ENCODE measurements at regions not wholly inside any gene's neighbourhood (a gene's known extent, or its start where the extent isn't known, plus 50 kb on each side); places are given as distances from the start of the nearest gene placed in this dataset.
A peak's percentile ranks its signal among the peaks of the same experiment; 100 is the strongest.

- Histone ChIP-seq H3K27me3 (no peaks in the 10 kb centered on the region), H3K4me3 (no peak overlapping the region), H3K36me3 (no peaks in the 10 kb centered on the region), H3K9me3 (no peaks in the 10 kb centered on the region), H3K4me1 (no peaks in the 10 kb centered on the region), H3K27ac (no peak overlapping the region)
- DNase-seq (no peak), ATAC-seq (no peak), FAIRE-seq (no peak)
- intact Hi-C loops (cut with DNase I) = no loop called here
- WGBS, 2 donors = 79 to 88% methylated on average over 7 of the region's 7 CpGs
- no peak for TF ChIP-seq CTCF (IDR thresholded peaks at IDR 0.05)
Measured at GRCh38 chr5:165622864-165623536, 2117.6 kb downstream of the MAT2B start.

- no peaks in the 10 kb centered on the region for H3K27me3 ChIP-seq
- FAIRE-seq (no peak), DNase-seq (no peak), ATAC-seq (no peak)
- no peak overlapping the region for H3K27ac ChIP-seq
- no peaks in the 10 kb centered on the region for H3K9me3 ChIP-seq
- 82 to 89% methylated on average over 8 of the region's 8 CpGs for WGBS, 2 donors
- TF ChIP-seq CTCF (IDR thresholded peaks at IDR 0.05) = no peak
- no peak overlapping the region for H3K4me3 ChIP-seq
- H3K4me1 ChIP-seq = no peaks in the 10 kb centered on the region
- intact Hi-C loops (cut with DNase I) = no loop called here
- no peaks in the 10 kb centered on the region for H3K36me3 ChIP-seq
Measured at GRCh38 chr5:165624166-165624946, 2118.9 kb downstream of the MAT2B start.

- H3K9me3 ChIP-seq = no peaks in the 10 kb centered on the region
- FAIRE-seq (no peak), DNase-seq (no peak), ATAC-seq (no peak)
- no peaks in the 10 kb centered on the region for H3K36me3 ChIP-seq
- intact Hi-C loops (cut with DNase I) = no loop called here
- H3K27me3 ChIP-seq = no peaks in the 10 kb centered on the region
- no peaks in the 10 kb centered on the region for H3K4me1 ChIP-seq
- H3K27ac ChIP-seq = no peak overlapping the region
- H3K4me3 ChIP-seq = no peak overlapping the region
- no peak for TF ChIP-seq CTCF (IDR thresholded peaks at IDR 0.05)
Measured at GRCh38 chr5:165626161-165626560, 2120.7 kb downstream of the MAT2B start.

- DNase-seq (no peak), ATAC-seq (peak in 1 of 4 donors; percentile 21), FAIRE-seq (no peak)
- Histone ChIP-seq H3K27ac (no peak overlapping the region), H3K4me3 (no peak overlapping the region), H3K36me3 (no peaks in the 10 kb centered on the region), H3K4me1 (no peaks in the 10 kb centered on the region), H3K27me3 (no peaks in the 10 kb centered on the region), H3K9me3 (no peaks in the 10 kb centered on the region)
- intact Hi-C loops (cut with DNase I) = no loop called here
- whole genome bisulfite sequencing, 2 donors = 38 to 44% methylated on average over 8 of the region's 8 CpGs
- TF ChIP-seq CTCF (IDR thresholded peaks at IDR 0.05) = no peak
Measured at GRCh38 chr5:165627548-165628170, 2122.2 kb downstream of the MAT2B start.

Data from pancreas (tissue), 10 donors.